Raji (cell line): ENCODE measurements at regions not wholly inside any gene's neighbourhood (a gene's known extent, or its start where the extent isn't known, plus 50 kb on each side); places are given as distances from the start of the nearest gene placed in this dataset.

Source experiments
- POLR2A ChIP-seq: IDR thresholded peaks from 2 replicates; pipeline ENCODE4 v1.6.1; 2011; ENCODE audit warnings: low read depth, low read length, control low read depth; ENCODE audit not compliant: insufficient read depth

DNA sequence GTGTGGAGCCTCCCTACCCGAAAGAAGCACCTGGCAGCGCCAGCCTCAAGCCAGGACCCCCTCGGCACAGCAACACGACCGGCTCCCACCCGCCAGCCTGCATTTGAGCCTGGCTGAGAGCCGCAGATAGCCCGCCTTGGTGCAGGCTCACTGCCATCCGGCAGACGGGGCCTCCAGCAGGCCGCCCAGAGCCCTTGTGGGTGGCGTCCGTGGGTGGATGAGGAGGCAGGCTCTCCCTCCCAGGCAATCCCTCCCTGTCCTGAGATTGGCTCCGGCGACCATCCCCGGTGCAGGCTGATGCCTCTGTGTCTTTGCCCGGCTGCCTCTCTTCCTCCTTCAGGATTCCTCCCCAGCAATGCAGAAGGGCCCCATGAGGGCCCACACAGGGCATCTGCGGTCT lies 1527.9 kb downstream of the BRD1 start:
- TF ChIP-seq POLR2A, result no peak

- TF ChIP-seq POLR2A, result no peak
Observed at GRCh38 chr22:48299124-48299523, 1528.5 kb downstream of the BRD1 start.

- no peak for TF ChIP-seq POLR2A
Observed at GRCh38 chr22:48297296-48297695, 1530.4 kb downstream of the BRD1 start.

DNA sequence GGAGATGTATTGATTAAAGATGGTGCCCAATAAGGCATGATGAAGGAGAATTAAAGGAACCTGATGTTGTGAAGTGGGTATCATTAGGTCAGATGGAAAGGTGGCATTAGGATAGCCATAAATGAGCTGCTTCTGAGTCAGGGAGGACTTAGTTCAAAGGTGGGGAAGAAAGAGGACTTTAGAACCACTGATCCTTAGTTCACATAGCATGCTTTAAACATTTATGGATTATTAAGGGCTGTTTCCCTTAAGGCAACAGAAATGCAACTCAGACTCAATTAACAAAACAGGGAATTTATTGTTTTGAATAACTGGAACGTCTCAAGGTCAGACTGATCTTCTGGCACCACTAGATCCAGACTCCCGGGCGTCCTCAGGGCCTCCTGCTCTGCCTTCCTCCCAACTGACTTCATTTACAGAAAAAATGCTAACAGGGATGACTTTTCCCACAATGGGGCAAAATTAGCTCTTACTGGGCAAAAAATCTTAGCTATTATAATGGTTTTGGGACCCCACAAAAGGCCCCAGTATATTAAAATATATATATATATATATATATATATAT lies 1526.0 kb downstream of the TBC1D22A start:
- TF ChIP-seq POLR2A, result no peak

- TF ChIP-seq POLR2A, result no peak
Observed at GRCh38 chr22:48287031-48287430, 1524.6 kb downstream of the TBC1D22A start.

DNA sequence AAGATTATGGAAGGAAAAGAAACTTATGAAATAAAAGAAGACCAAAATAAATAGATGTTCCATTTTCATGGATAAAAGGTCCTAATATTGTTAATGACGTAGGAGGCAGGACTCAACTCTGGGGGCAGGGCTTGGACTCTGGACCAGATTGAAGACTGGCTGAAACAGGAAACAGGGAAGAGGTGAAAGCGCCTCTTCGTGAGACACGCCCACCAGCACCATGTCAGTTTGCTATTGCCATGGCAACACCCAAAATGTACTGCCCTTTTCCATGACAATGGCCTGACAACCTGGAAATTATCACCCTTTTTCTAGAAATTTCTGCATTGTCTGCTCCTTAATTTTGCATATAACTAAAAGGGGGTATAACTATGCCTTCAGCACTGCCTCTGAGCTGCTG lies 1522.2 kb downstream of the TBC1D22A start:
- no peak for TF ChIP-seq POLR2A

DNA sequence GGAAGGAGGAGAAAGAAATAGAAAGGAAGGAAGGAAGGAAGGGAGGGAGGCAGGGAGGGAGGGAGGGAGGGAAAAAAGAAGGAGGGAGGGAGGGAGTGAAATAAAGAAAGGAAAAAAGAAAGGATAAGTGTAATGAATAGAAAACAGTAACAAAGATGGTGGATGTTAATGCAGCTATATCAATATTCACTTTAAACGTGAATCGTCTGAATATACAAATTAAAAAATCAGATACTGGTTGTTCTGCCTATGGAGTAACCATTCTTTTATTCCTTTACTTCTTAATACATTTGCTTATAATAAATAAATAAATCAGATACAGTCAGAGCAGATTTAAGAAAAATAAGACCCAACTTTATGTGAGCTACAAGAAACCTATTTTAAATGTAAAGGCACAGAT lies 1520.4 kb downstream of the TBC1D22A start:
- no peak for TF ChIP-seq POLR2A

DNA sequence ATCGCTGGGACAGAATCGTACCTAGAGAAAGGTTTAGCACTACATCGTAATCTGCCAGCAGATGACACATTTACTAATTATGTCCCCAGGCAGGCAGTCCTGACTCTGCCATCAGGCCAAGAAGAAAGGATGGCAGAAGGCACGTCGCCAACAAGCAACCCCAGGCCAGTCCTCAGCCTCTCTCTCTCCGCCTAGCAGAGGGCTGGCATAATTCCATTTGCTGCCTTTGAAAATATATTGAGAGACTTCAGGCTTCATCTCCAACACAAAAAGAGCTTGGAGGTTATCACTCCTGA lies 1517.0 kb downstream of the TBC1D22A start:
- no peak for TF ChIP-seq POLR2A

GRCh38 chr22:48278620-48279460 lies 1516.4 kb downstream of the TBC1D22A start:
- TF ChIP-seq POLR2A, result no peak

DNA sequence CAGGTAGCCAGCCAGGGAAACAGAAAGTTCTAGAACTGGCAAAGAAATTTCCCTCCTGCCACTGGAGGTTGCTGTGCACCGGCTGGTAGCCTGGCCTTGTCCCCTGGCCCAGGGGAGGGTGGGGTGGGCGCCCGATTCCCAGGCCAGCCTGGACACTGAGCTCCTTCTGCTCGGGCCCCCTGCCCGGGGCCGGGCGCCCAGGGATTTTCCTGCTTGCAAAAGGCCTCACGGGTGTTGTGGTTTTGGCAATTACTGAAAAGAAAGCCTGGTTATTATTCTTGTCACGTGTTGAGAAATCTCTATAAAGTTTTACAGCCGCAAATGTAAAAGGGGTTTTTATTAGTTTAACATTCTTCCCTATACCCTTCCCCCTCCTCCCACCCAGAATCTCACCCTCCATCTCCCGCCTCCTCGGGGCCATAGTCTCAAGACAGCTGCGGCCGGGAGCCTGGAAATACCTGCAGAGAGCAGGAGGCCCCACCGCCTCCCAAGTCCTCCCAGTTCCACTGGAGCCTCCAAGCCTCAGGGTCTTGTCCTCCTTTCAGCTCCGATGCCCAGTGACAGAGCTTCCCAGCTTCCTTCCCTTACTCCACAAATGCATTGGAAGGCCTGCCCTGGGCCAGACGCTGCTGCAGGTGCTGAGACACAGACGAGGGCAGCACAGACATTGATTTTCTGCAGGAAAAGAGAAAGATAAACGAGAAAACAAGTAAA lies 1515.6 kb downstream of the TBC1D22A start:
- TF ChIP-seq POLR2A, result no peak

- no peak for TF ChIP-seq POLR2A
Observed at GRCh38 chr22:48276994-48277867, 1514.8 kb downstream of the TBC1D22A start.

GRCh38 chr22:48275412-48275811 lies 1513.0 kb downstream of the TBC1D22A start:
- no peak for TF ChIP-seq POLR2A

- TF ChIP-seq POLR2A, result no peak
Observed at GRCh38 chr22:48270731-48271130, 1508.3 kb downstream of the TBC1D22A start.

DNA sequence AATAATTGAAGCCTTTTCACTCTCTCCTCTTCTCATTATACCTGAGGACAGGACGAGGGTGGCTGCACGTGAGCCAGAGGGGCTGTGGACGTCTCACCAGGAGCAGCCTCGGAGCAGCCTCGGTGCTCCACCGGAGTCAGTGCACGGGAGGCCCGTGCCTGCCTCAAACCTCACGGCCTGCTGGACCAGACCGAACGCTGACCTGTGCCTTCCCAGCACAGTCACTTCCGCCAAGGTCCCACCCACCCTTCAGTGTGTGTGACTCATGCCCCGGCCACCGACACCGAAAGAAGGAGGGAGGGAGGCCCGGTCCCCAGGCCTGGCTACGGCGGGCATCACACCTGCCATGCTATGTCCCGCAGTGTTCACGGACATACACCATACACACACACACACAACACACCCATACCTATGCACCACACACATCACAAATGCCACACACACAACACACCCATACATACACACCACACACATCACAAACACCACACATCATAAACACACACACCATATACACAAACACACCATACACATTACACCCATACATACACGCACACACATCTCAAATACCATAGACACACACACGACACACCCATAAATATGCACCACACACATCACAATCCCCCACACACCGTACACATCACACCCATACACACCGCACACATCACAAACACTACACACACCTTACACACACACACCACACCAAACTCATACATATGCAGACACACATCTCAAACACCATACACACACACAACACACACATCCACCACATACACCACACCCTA lies 1506.5 kb downstream of the TBC1D22A start:
- TF ChIP-seq POLR2A, result no peak
